Suprapubic skin (tissue), 4 donors: ENCODE measurements at regions not wholly inside any gene's neighbourhood (a gene's known extent, or its start where the extent isn't known, plus 50 kb on each side); places are given as distances from the start of the nearest gene placed in this dataset.

Source experiments
- CTCF ChIP-seq, 2 donors: fragments of 200-600 bp in 1 of 2; fragments of 450-650 bp in 1 of 2; sonication (generic) in 1 of 2; IDR thresholded peaks; one replicate each; pipeline ENCODE4 v1.5.1; 2016 to 2019; ENCODE audit warnings: antibody characterized with exemption in 2 of 2, mild to moderate bottlenecking in 1 of 2, moderate library complexity in 1 of 2
- EP300 ChIP-seq: sonication (generic); formaldehyde crosslinking; IDR thresholded peaks from one replicate; pipeline ENCODE4 v1.6.1; 2017; ENCODE audit warnings: antibody characterized with exemption
- POLR2A ChIP-seq, 2 donors: fragments of 450-650 bp; IDR thresholded peaks; one replicate each; pipeline ENCODE4 v1.6.1; 2017; ENCODE audit warnings: antibody characterized with exemption in 2 of 2, mild to moderate bottlenecking in 2 of 2, moderate library complexity in 2 of 2
- POLR2AphosphoS5 ChIP-seq, 3 donors: sonication (generic); formaldehyde crosslinking; IDR thresholded peaks; one replicate each; pipeline ENCODE4 v1.6.1; 2017; ENCODE audit warnings: antibody characterized with exemption in 3 of 3

- TF ChIP-seq EP300 (no peak), CTCF (IDR thresholded peaks at IDR 0.05) (no peak), POLR2A (IDR thresholded peaks at IDR 0.05) (no peak), POLR2AphosphoS5 (IDR thresholded peaks at IDR 0.05) (no peak)
These were observed 340.3 kb downstream of the BRINP2 start for GRCh38 chr1:177511036-177511435.
